ENCODE measurements at regions not wholly inside any gene's neighbourhood (a gene's known extent, or its start where the extent isn't known, plus 50 kb on each side); places are given as distances from the start of the nearest gene placed in this dataset.

GRCh38 chr13:99911965-99912566 is 59.5 kb downstream of the ZIC5 start:
- DNase-seq, result no peak

GRCh38 chr13:99911069-99911964 is 60.2 kb downstream of the ZIC5 start:
- DNase-seq, result peak; percentile 27

GRCh38 chr13:99909836-99910619 is 61.5 kb downstream of the ZIC5 start:
- no peak for DNase-seq

GRCh38 chr13:99909097-99909835 is 62.3 kb downstream of the ZIC5 start:
- DNase-seq, result no peak

GRCh38 chr13:99908140-99908803 is 63.3 kb downstream of the ZIC5 start:
- DNase-seq, result peak; percentile 69

- DNase-seq, result no peak
Measured at GRCh38 chr13:99907627-99908026, 63.9 kb downstream of the ZIC5 start.

GRCh38 chr13:99907038-99907437 is 64.5 kb downstream of the ZIC5 start:
- DNase-seq, result no peak

- no peak for DNase-seq
Measured at GRCh38 chr13:99905814-99906213, 65.8 kb downstream of the ZIC5 start.

- DNase-seq, result no peak
Measured at GRCh38 chr13:99905224-99905623, 66.3 kb downstream of the ZIC5 start.

GRCh38 chr13:99903140-99903539 is 68.4 kb downstream of the ZIC5 start:
- DNase-seq, result no peak

- DNase-seq, result no peak
Measured at GRCh38 chr13:99902657-99903056, 68.9 kb downstream of the ZIC5 start.

- DNase-seq, result no peak
Measured at GRCh38 chr13:99900960-99901359, 70.6 kb downstream of the ZIC5 start.

GRCh38 chr13:99898421-99898820 is 73.1 kb downstream of the ZIC5 start:
- DNase-seq, result no peak

GRCh38 chr13:99897076-99897440 is 74.5 kb downstream of the ZIC5 start:
- DNase-seq, result no peak

GRCh38 chr13:99896369-99897075 is 75.0 kb downstream of the ZIC5 start:
- DNase-seq, result no peak

- no peak for DNase-seq
Measured at GRCh38 chr13:99895444-99896368, 75.9 kb downstream of the ZIC5 start.

- DNase-seq, result no peak
Measured at GRCh38 chr13:99894840-99895443, 76.6 kb downstream of the ZIC5 start.

- DNase-seq, result no peak
Measured at GRCh38 chr13:99894105-99894839, 77.3 kb downstream of the ZIC5 start.

- DNase-seq, result no peak
Measured at GRCh38 chr13:99893567-99893966, 78.0 kb downstream of the ZIC5 start.
